IMR-90 (cell line): ENCODE measurements at regions not wholly inside any gene's neighbourhood (a gene's known extent, or its start where the extent isn't known, plus 50 kb on each side); places are given as distances from the start of the nearest gene placed in this dataset.

Experiments
- ATAC-seq: fragments of 200-7000 bp; cut with Tn5 transposase; 2 replicates; pipeline ENCODE4 v1.9.1; 2020; ENCODE audit warnings: low read depth, mild to moderate bottlenecking, moderate library complexity
- BruUV-seq: library from RNA; stranded (reverse); fragments of 400-500 nt; replicated peaks from 2 replicates; lab custom pipeline; 2021; lab: Mats Ljungman, UMichigan
- CTCF ChIA-PET: fragments of 300-600 bp; formaldehyde crosslinking; extraction: SDS; loops from one replicate; lab custom pipeline; 2021; ENCODE audit warnings: antibody characterized with exemption; lab: Yijun Ruan, JAX
- POLR2A ChIA-PET: fragments of 300-600 bp; sonication (Branson Sonifier 250); formaldehyde crosslinking; loops from one replicate; lab custom pipeline; 2022; ENCODE audit warnings: antibody characterized with exemption; ENCODE audit not compliant: unreplicated experiment; lab: Charles Lee
- DNase-seq: peaks from one replicate; pipeline ENCODE4 v3.0.0; 2013
- H2AFZ ChIP-seq: replicated peaks from 2 replicates; pipeline ENCODE3; 2013; ENCODE audit warnings: low read length, mild to moderate bottlenecking; ENCODE audit not compliant: poor library complexity
- H2AK5ac ChIP-seq: 2 replicates; pipeline ENCODE4 v1.6.1; 2013; ENCODE audit warnings: low read depth, low read length, inconsistent platforms
- H2AK9ac ChIP-seq: replicated peaks from 2 replicates; pipeline ENCODE3; 2013; ENCODE audit warnings: mild to moderate bottlenecking, low read depth, low read length, moderate library complexity; ENCODE audit not compliant: poor library complexity
- H2BK120ac ChIP-seq: 2 replicates; pipeline ENCODE4 v1.6.1; 2013; ENCODE audit warnings: low read depth, low read length, inconsistent platforms
- H2BK15ac ChIP-seq: 3 replicates; pipeline ENCODE4 v1.6.1; 2013; ENCODE audit warnings: low read depth, low read length, inconsistent platforms
- H2BK20ac ChIP-seq: 2 replicates; pipeline ENCODE4 v1.6.1; 2013; ENCODE audit warnings: low read depth, mild to moderate bottlenecking, inconsistent platforms, low read length, moderate library complexity
- H2BK5ac ChIP-seq: 2 replicates; pipeline ENCODE4 v1.6.1; 2013; ENCODE audit warnings: mild to moderate bottlenecking, low read depth, low read length, inconsistent platforms; ENCODE audit not compliant: poor library complexity, severe bottlenecking
- H3K14ac ChIP-seq: replicated peaks from 2 replicates; pipeline ENCODE4 v1.6.1; 2013; ENCODE audit warnings: low read depth, low read length, inconsistent platforms
- H3K18ac ChIP-seq: 2 replicates; pipeline ENCODE4 v1.6.1; 2013; ENCODE audit warnings: low read depth, low read length, control low read depth
- H3K23ac ChIP-seq: 2 replicates; pipeline ENCODE4 v1.6.1; 2013; ENCODE audit warnings: low read depth, low read length, inconsistent platforms
- H3K27ac ChIP-seq: 2 replicates; pipeline ENCODE4 v1.5.1; 2013; ENCODE audit warnings: mild to moderate bottlenecking, control low read depth, low read length; ENCODE audit not compliant: insufficient read depth
- H3K27me3 ChIP-seq: 2 replicates; pipeline ENCODE4 v1.6.1; 2013; ENCODE audit warnings: low read length; ENCODE audit not compliant: control insufficient read depth, insufficient read depth
- H3K36me3 ChIP-seq: 2 replicates; pipeline ENCODE4 v1.6.1; 2013; ENCODE audit warnings: low read length, mixed read lengths; ENCODE audit not compliant: control insufficient read depth, insufficient read depth
- H3K4ac ChIP-seq: 2 replicates; pipeline ENCODE4 v1.6.1; 2013; ENCODE audit warnings: low read depth, low read length, inconsistent platforms
- H3K4me1 ChIP-seq: 2 replicates; pipeline ENCODE4 v1.6.1; 2013; ENCODE audit warnings: low read length, mixed read lengths; ENCODE audit not compliant: control insufficient read depth, insufficient read depth
- H3K4me2 ChIP-seq: 2 replicates; pipeline ENCODE4 v1.6.1; 2013; ENCODE audit warnings: low read depth, mild to moderate bottlenecking, control low read depth, low read length, moderate library complexity
- H3K4me3 ChIP-seq: 2 replicates; pipeline ENCODE4 v1.5.1; 2013; ENCODE audit warnings: low read depth, mild to moderate bottlenecking, control low read depth, low read length, moderate library complexity; ENCODE audit not compliant: insufficient read depth
- H3K56ac ChIP-seq: 2 replicates; pipeline ENCODE4 v1.6.1; 2013; ENCODE audit warnings: low read length, inconsistent platforms; ENCODE audit not compliant: insufficient read depth; ENCODE audit errors: extremely low read depth
- H3K79me1 ChIP-seq, 2 experiments: 2 replicates each; pipeline ENCODE4 v1.6.1; 2013; ENCODE audit warnings: low read length in 2 of 2, inconsistent platforms in 1 of 2, low read depth in 1 of 2
- H3K9ac ChIP-seq: 2 replicates; pipeline ENCODE4 v1.6.1; 2013; ENCODE audit warnings: low read depth, low read length, control low read depth
- H3K9me1 ChIP-seq: 2 replicates; pipeline ENCODE4 v1.6.1; 2013; ENCODE audit warnings: low read length, inconsistent platforms; ENCODE audit not compliant: insufficient read depth
- H3K9me3 ChIP-seq: 2 replicates; pipeline ENCODE4 v1.6.1; 2013; ENCODE audit warnings: low read length; ENCODE audit not compliant: control insufficient read depth, insufficient read depth
- H4K20me1 ChIP-seq: 2 replicates; pipeline ENCODE4 v1.6.1; 2013; ENCODE audit warnings: low read length, inconsistent platforms; ENCODE audit not compliant: insufficient read depth
- H4K5ac ChIP-seq: 2 replicates; pipeline ENCODE4 v1.6.1; 2013; ENCODE audit warnings: mild to moderate bottlenecking, low read depth, low read length, control low read depth
- H4K8ac ChIP-seq, 2 experiments: 2 replicates each; pipeline ENCODE4 v1.6.1; 2013; ENCODE audit warnings: low read depth in 2 of 2, low read length in 2 of 2, control low read depth in 1 of 2, inconsistent platforms in 1 of 2
- H4K91ac ChIP-seq: 2 replicates; pipeline ENCODE4 v1.6.1; 2013; ENCODE audit warnings: low read depth, low read length, inconsistent platforms; ENCODE audit not compliant: insufficient read depth
- BHLHE40 ChIP-seq: fragments of 150-350 bp; IDR thresholded peaks from 2 replicates; pipeline ENCODE4 v1.6.1; 2016; ENCODE audit warnings: mild to moderate bottlenecking, low read depth, low read length
- CEBPB ChIP-seq: IDR thresholded peaks from 2 replicates; pipeline ENCODE4 v1.6.1; 2012; ENCODE audit warnings: low read depth, low read length, improper control_type of control experiment
- CHD1 ChIP-seq: IDR thresholded peaks from 2 replicates; pipeline ENCODE4 v1.6.1; 2012; ENCODE audit warnings: low read depth, low read length, improper control_type of control experiment
- CTCF ChIP-seq: conservative IDR thresholded peaks from 2 replicates; pipeline ENCODE4 v1.5.1; 2012; ENCODE audit warnings: mild to moderate bottlenecking, low read depth, low read length, improper control_type of control experiment
- ELK1 ChIP-seq: fragments of 150-350 bp; IDR thresholded peaks from 2 replicates; pipeline ENCODE4 v1.6.1; 2016; ENCODE audit warnings: low read depth, mild to moderate bottlenecking, low read length, moderate library complexity, borderline replicate concordance
- FOS ChIP-seq: fragments of 150-350 bp; IDR thresholded peaks from 2 replicates; pipeline ENCODE4 v1.6.1; 2016; ENCODE audit warnings: low read depth, low read length
- MAFK ChIP-seq: IDR thresholded peaks from 2 replicates; pipeline ENCODE4 v1.6.1; 2012; ENCODE audit warnings: low read depth, low read length, improper control_type of control experiment
- MAZ ChIP-seq: IDR thresholded peaks from 2 replicates; pipeline ENCODE4 v1.6.1; 2012; ENCODE audit warnings: low read depth, mild to moderate bottlenecking, low read length, improper control_type of control experiment, moderate library complexity, borderline replicate concordance
- MXI1 ChIP-seq: IDR thresholded peaks from 2 replicates; pipeline ENCODE4 v1.6.1; 2012; ENCODE audit warnings: low read depth, mild to moderate bottlenecking, low read length, moderate library complexity, borderline replicate concordance
- NFE2L2 ChIP-seq: fragments of 150-350 bp; IDR thresholded peaks from 2 replicates; pipeline ENCODE4 v1.6.1; 2016; ENCODE audit warnings: low read depth, mild to moderate bottlenecking, low read length
- POLR2A ChIP-seq: IDR thresholded peaks from 2 replicates; pipeline ENCODE4 v1.6.1; 2012; ENCODE audit warnings: mild to moderate bottlenecking, low read depth, low read length
- RAD21 ChIP-seq: IDR thresholded peaks from 2 replicates; pipeline ENCODE4 v1.6.1; 2012; ENCODE audit warnings: low read length, improper control_type of control experiment
- RCOR1 ChIP-seq: IDR thresholded peaks from 2 replicates; pipeline ENCODE4 v1.6.1; 2012; ENCODE audit warnings: mild to moderate bottlenecking, low read length, improper control_type of control experiment; ENCODE audit not compliant: insufficient replicate concordance
- RFX5 ChIP-seq: IDR thresholded peaks from 2 replicates; pipeline ENCODE4 v1.8.0; 2012; ENCODE audit warnings: low read depth, mild to moderate bottlenecking, low read length, moderate library complexity
- SMC3 ChIP-seq: fragments of 150-350 bp; IDR thresholded peaks from 2 replicates; pipeline ENCODE4 v1.6.1; 2016; ENCODE audit warnings: low read depth, mild to moderate bottlenecking, antibody characterized with exemption, low read length, moderate library complexity
- WGBS, 2 experiments: methylation state at CpG; one replicate each; pipeline versions ENCODE4 v1.1.5 to v1.1.7; 2013; ENCODE audit warnings: missing lambda C conversion rate in 2 of 2; ENCODE audit not compliant: insufficient read length in 1 of 2; ENCODE audit errors: extremely low coverage in 2 of 2; 5-methylcytosine and 5-hydroxymethylcytosine counted together
- dilution Hi-C: fragments of 300-500 bp; cut with HindIII; formaldehyde crosslinking; loops from one replicate; pipeline ENCODE4 v1.14.3; 2018; ENCODE audit warnings: low sequenced_read_pairs; ENCODE audit not compliant: unreplicated experiment
- in situ Hi-C: fragments of 300-500 bp; cut with MboI; formaldehyde crosslinking; loops from 3 replicates; pipeline ENCODE4 v1.14.3; 2019; ENCODE audit warnings: low sequenced_read_pairs, inconsistent platforms, mixed read lengths
- intact Hi-C: fragments of 100-400 bp; cut with micrococcal nuclease; formaldehyde crosslinking; loops from 2 replicates; pipeline ENCODE4 v1.10.0; 2022
- TF ChIP-seq, protein P1 (sequence below): fragments of 150-350 bp; IDR thresholded peaks from 2 replicates; pipeline ENCODE4 v1.6.1; 2017; ENCODE audit warnings: mild to moderate bottlenecking, antibody characterized with exemption, low read length, low read depth

DNA sequence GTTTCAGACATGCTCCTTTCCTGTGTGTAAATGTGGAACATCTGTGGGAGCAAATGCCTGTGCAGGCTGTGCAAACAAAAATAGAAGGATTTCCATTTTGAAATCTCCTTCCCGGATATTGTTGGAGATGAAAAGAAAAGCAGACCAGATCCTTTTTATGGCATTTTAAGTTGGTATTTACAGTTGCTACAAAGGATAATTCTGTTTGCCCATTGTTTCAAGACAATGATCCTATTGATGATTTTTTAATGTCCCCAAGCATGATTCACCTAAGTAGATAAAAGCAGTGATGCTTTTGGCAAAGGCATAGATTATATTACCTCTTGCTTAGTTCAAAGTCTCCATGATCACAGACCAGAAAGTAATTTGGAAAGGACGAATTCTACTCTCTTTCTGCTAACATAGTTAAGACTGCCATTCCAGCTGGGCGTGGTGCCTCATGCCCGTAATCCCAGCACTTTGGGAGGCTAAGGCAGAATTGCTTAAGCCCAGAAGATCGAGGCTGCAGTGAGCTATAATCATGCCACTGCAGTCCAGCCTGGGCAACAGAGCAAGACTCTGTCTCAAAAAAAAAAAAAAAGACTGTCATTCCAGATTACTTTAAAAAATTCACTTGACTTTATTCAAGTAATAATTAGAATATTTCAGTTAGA, 209.6 kb upstream of the SLC39A10 start:
- dilution Hi-C loops (no loop called here), in situ Hi-C loops (no loop called here), intact Hi-C loops (no loop called here)
- Histone ChIP-seq H3K14ac (no peak overlapping the region), H3K9me3 (peaks cover 6% of the 10 kb centered on the region), H3K9me1 (no peaks in the 10 kb centered on the region), H2AFZ (no peak overlapping the region), H2AK9ac (no peak overlapping the region), H3K18ac (no peak overlapping the region), H3K27me3 (no peaks in the 10 kb centered on the region), H3K9ac (no peak overlapping the region), H3K56ac (no peak overlapping the region), H2AK5ac (no peak overlapping the region), H3K4me2 (no peak overlapping the region), H2BK120ac (no peak overlapping the region), H3K4me3 (no peak overlapping the region), H3K79me1 (no peaks in the 10 kb centered on the region), H2BK15ac (no peak overlapping the region), H4K20me1 (no peaks in the 10 kb centered on the region), H4K91ac (no peak overlapping the region), H3K23ac (no peak overlapping the region), H2BK5ac (no peak overlapping the region), H3K27ac (no peak overlapping the region), H3K4me1 (peaks cover 3% of the 10 kb centered on the region), H4K5ac (no peak overlapping the region), H4K8ac (no peak overlapping the region), H3K4ac (no peak overlapping the region), H2BK20ac (no peak overlapping the region), H3K36me3 (no peaks in the 10 kb centered on the region)
- no TSS peak for BruUV-seq
- no CpG with 5 or more reads among the region's 5 CpGs for WGBS, 2 experiments
- POLR2A ChIA-PET, result no interaction called here
- CTCF ChIA-PET, result no interaction called here
- no peak for DNase-seq
- TF ChIP-seq CHD1, result no peak
- TF ChIP-seq RCOR1, result no peak
- no peak for TF ChIP-seq CEBPB
- TF ChIP-seq ELK1, result no peak
- TF ChIP-seq RFX5, result no peak
- no peak for TF ChIP-seq SMC3
- TF ChIP-seq MXI1, result no peak
- TF ChIP-seq POLR2A, result no peak
- TF ChIP-seq, protein P1, sequence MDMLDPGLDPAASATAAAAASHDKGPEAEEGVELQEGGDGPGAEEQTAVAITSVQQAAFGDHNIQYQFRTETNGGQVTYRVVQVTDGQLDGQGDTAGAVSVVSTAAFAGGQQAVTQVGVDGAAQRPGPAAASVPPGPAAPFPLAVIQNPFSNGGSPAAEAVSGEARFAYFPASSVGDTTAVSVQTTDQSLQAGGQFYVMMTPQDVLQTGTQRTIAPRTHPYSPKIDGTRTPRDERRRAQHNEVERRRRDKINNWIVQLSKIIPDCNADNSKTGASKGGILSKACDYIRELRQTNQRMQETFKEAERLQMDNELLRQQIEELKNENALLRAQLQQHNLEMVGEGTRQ, result no peak
- no peak for TF ChIP-seq NFE2L2
- TF ChIP-seq MAZ, result no peak
- no peak for TF ChIP-seq RAD21
- no peak for TF ChIP-seq CTCF
- no peak for TF ChIP-seq FOS
- no peak for TF ChIP-seq BHLHE40
- TF ChIP-seq MAFK, result no peak
- ATAC-seq, result no peak
